Epithelial cell of esophagus (primary cell): ENCODE measurements at regions not wholly inside any gene's neighbourhood (a gene's known extent, or its start where the extent isn't known, plus 50 kb on each side); places are given as distances from the start of the nearest gene placed in this dataset.

ENCODE experiments used
- DNase-seq: peaks from one replicate; pipeline ENCODE4 v3.0.0; 2010; ENCODE audit warnings: low read depth
- H3K4me3 ChIP-seq: 2 replicates; pipeline ENCODE4 v1.5.1; 2011; ENCODE audit warnings: mild to moderate bottlenecking, low read length, control low read depth
- CTCF ChIP-seq: IDR thresholded peaks from 2 replicates; pipeline ENCODE4 v1.5.1; 2011; ENCODE audit warnings: low read depth, mild to moderate bottlenecking, low read length, control low read depth, inconsistent platforms; ENCODE audit not compliant: insufficient read depth; ENCODE audit errors: missing control alignments

- peak; percentile 8 for DNase-seq
- no peak overlapping the region for H3K4me3 ChIP-seq
- TF ChIP-seq CTCF = no peak
Observed at GRCh38 chr5:4374866-4375265, 765.3 kb upstream of the ADAMTS16 start.

- no peak overlapping the region for H3K4me3 ChIP-seq
- no peak for TF ChIP-seq CTCF
- no peak for DNase-seq
Observed at GRCh38 chr5:4375640-4376039, 764.5 kb upstream of the ADAMTS16 start.

- no peak overlapping the region for H3K4me3 ChIP-seq
- no peak for TF ChIP-seq CTCF
- no peak for DNase-seq
Observed at GRCh38 chr5:4383102-4383501, 757.0 kb upstream of the ADAMTS16 start.

- no peak for DNase-seq
- no peak for TF ChIP-seq CTCF
Observed at GRCh38 chr5:4383518-4384198, 756.5 kb upstream of the ADAMTS16 start.

GRCh38 chr5:4384649-4385048 lies 755.5 kb upstream of the ADAMTS16 start:
- DNase-seq = peak; percentile 17
- TF ChIP-seq CTCF = no peak
- H3K4me3 ChIP-seq = no peak overlapping the region

More at GRCh38 chr5:4383518-4384198, 756.5 kb upstream of the ADAMTS16 start:
- no peak overlapping the region for H3K4me3 ChIP-seq

- TF ChIP-seq CTCF = no peak
- peak; percentile 1 for DNase-seq
Observed at GRCh38 chr5:4386152-4386551, 754.0 kb upstream of the ADAMTS16 start.

GRCh38 chr5:4387290-4387689 lies 752.8 kb upstream of the ADAMTS16 start:
- no peak for TF ChIP-seq CTCF
- peak; percentile 29 for DNase-seq

More at GRCh38 chr5:4386152-4386551, 754.0 kb upstream of the ADAMTS16 start:
- no peak overlapping the region for H3K4me3 ChIP-seq

More at GRCh38 chr5:4387290-4387689, 752.8 kb upstream of the ADAMTS16 start:
- H3K4me3 ChIP-seq = no peak overlapping the region
